ENCODE measurements at regions not wholly inside any gene's neighbourhood (a gene's known extent, or its start where the extent isn't known, plus 50 kb on each side); places are given as distances from the start of the nearest gene placed in this dataset.

- no peaks in the 10 kb centered on the region for H3K9me3 Mint-ChIP-seq
- no peak overlapping the region for H3K4me3 Mint-ChIP-seq
- TF ChIP-seq CTCF (IDR thresholded peaks at IDR 0.05) = no peak
- H3K27ac Mint-ChIP-seq = no peak overlapping the region
- H3K27me3 Mint-ChIP-seq (ENCODE audit: insufficient read depth) = no peaks in the 10 kb centered on the region; the same call in 1 of the 2 replicates
- H3K36me3 Mint-ChIP-seq (ENCODE audit: low read depth) = no peaks in the 10 kb centered on the region
- DNase-seq = no peak
- peaks cover 16% of the 10 kb centered on the region for H3K4me1 Mint-ChIP-seq (ENCODE audit: low read depth)
Measured at GRCh38 chr12:93290391-93290790, 87.3 kb upstream of the NUDT4 start.

- H3K36me3 Mint-ChIP-seq (ENCODE audit: low read depth) = no peaks in the 10 kb centered on the region
- no peaks in the 10 kb centered on the region; the same call in 1 of the 2 replicates for H3K27me3 Mint-ChIP-seq (ENCODE audit: insufficient read depth)
- no peak overlapping the region for H3K27ac Mint-ChIP-seq
- H3K4me3 Mint-ChIP-seq = no peak overlapping the region
- TF ChIP-seq CTCF (IDR thresholded peaks at IDR 0.05) = no peak
- DNase-seq = no peak
- no peaks in the 10 kb centered on the region for H3K9me3 Mint-ChIP-seq
- peaks cover 12% of the 10 kb centered on the region for H3K4me1 Mint-ChIP-seq (ENCODE audit: low read depth)
Measured at GRCh38 chr12:93292213-93292612, 85.5 kb upstream of the NUDT4 start.

- DNase-seq = no peak
- no peaks in the 10 kb centered on the region for H3K36me3 Mint-ChIP-seq (ENCODE audit: low read depth)
- no peaks in the 10 kb centered on the region for H3K9me3 Mint-ChIP-seq
- H3K27me3 Mint-ChIP-seq (ENCODE audit: insufficient read depth) = no peaks in the 10 kb centered on the region; the same call in 1 of the 2 replicates
- H3K4me3 Mint-ChIP-seq = no peak overlapping the region
- peaks cover 7% of the 10 kb centered on the region for H3K4me1 Mint-ChIP-seq (ENCODE audit: low read depth)
- no peak for TF ChIP-seq CTCF (IDR thresholded peaks at IDR 0.05)
- no peak overlapping the region for H3K27ac Mint-ChIP-seq
Measured at GRCh38 chr12:93292731-93293566, 84.8 kb upstream of the NUDT4 start.

GRCh38 chr12:93297032-93297431 lies 80.7 kb upstream of the NUDT4 start:
- Mint-ChIP-seq H3K9me3 (no peaks in the 10 kb centered on the region), H3K27ac (no peak overlapping the region), H3K4me3 (no peak overlapping the region), H3K36me3 (ENCODE audit: low read depth) (no peaks in the 10 kb centered on the region), H3K4me1 (ENCODE audit: low read depth) (peaks cover 14% of the 10 kb centered on the region), H3K27me3 (ENCODE audit: insufficient read depth) (no peaks in the 10 kb centered on the region)
- no peak for DNase-seq
- no peak for TF ChIP-seq CTCF (IDR thresholded peaks at IDR 0.05)

- TF ChIP-seq CTCF (IDR thresholded peaks at IDR 0.05) = no peak
- no peaks in the 10 kb centered on the region for H3K36me3 Mint-ChIP-seq (ENCODE audit: low read depth)
- no peaks in the 10 kb centered on the region for H3K9me3 Mint-ChIP-seq
- DNase-seq = no peak
- no peak overlapping the region for H3K27ac Mint-ChIP-seq
- no peak overlapping the region for H3K4me3 Mint-ChIP-seq
- H3K4me1 Mint-ChIP-seq (ENCODE audit: low read depth) = peaks cover 16% of the 10 kb centered on the region
- no peaks in the 10 kb centered on the region for H3K27me3 Mint-ChIP-seq (ENCODE audit: insufficient read depth)
Measured at GRCh38 chr12:93297536-93297935, 80.2 kb upstream of the NUDT4 start.
